ENCODE measurements at regions not wholly inside any gene's neighbourhood (a gene's known extent, or its start where the extent isn't known, plus 50 kb on each side); places are given as distances from the start of the nearest gene placed in this dataset.

DNA sequence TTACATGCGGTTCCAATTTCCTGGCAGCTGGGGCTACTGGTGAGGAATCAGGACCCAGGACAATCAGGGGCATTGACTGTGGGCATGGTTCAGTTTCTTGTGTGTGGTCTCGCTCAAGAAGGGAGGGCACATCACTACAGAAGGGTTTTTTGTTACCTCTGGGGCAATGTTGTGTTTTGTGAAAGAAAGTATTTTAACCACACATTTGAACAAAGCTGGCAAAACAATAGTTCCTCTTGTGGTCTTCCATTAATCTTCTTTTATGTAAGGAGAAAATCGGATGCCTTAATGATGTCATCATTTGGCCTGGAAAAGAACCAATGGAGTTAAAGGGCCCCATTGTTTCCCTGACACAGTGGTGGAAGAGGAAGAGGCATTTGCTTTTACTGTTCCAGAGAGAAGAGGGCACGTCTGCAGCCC, 197.4 kb downstream of the SH3BP4 start:
- TF ChIP-seq CTCF (conservative IDR thresholded peaks at IDR 0.05 in 1 of 2, IDR thresholded peaks at IDR 0.05 in 1 of 2; ENCODE audit: extremely low read depth in 1 of 2, insufficient read depth in 1 of 2, low read depth in 1 of 2, low read length in 2 of 2) = no peak
- TF ChIP-seq EZH2 (IDR thresholded peaks at IDR 0.05; ENCODE audit: borderline replicate concordance, low read length) = no peak
